Upper lobe of left lung (tissue), 6 donors: ENCODE measurements at regions not wholly inside any gene's neighbourhood (a gene's known extent, or its start where the extent isn't known, plus 50 kb on each side); places are given as distances from the start of the nearest gene placed in this dataset.

Experiments
- ATAC-seq, 2 donors: fragments of 200-7000 bp; cut with Tn5 transposase; one replicate each; pipeline ENCODE4 v1.9.1; 2022; ENCODE audit warnings: mild to moderate bottlenecking in 2 of 2, moderate library complexity in 2 of 2; ENCODE audit not compliant: low FRiP score in 2 of 2
- DNase-seq, 2 donors: peaks; one replicate each; pipeline ENCODE4 v3.0.0-alpha.2; 2019 to 2020
- H3K27ac ChIP-seq, 4 donors: fragments of 200-600 bp; sonication (generic); one replicate each; pipeline ENCODE4 v1.5.1; 2016 to 2019
- H3K27me3 ChIP-seq, 4 donors: fragments of 200-600 bp; sonication (generic); one replicate each; pipeline ENCODE4 v1.5.1; 2017 to 2019
- H3K36me3 ChIP-seq, 4 donors: fragments of 200-600 bp; sonication (generic); one replicate each; pipeline ENCODE4 v1.5.1; 2016 to 2019
- H3K4me1 ChIP-seq, 4 donors: fragments of 200-600 bp; sonication (generic); one replicate each; pipeline ENCODE4 v1.5.1; 2018 to 2019
- H3K4me3 ChIP-seq, 4 donors: fragments of 200-600 bp; sonication (generic); one replicate each; pipeline ENCODE4 v1.5.1; 2017 to 2019; ENCODE audit warnings: mild to moderate bottlenecking in 2 of 4, moderate library complexity in 1 of 4
- H3K9me3 ChIP-seq, 4 donors: fragments of 200-600 bp; sonication (generic); one replicate each; pipeline ENCODE4 v1.5.1; 2018 to 2019
- EP300 ChIP-seq, 4 donors: sonication (generic); formaldehyde crosslinking; IDR thresholded peaks; one replicate each; pipeline ENCODE4 v1.5.1; 2017; ENCODE audit warnings: antibody characterized with exemption in 4 of 4, control low read depth in 2 of 4
- POLR2A ChIP-seq, 4 donors: fragments of 450-650 bp; IDR thresholded peaks; one replicate each; pipeline ENCODE4 v1.5.1; 2016 to 2017; ENCODE audit warnings: antibody characterized with exemption in 4 of 4, mild to moderate bottlenecking in 2 of 4
- POLR2AphosphoS5 ChIP-seq, 2 donors: sonication (generic); formaldehyde crosslinking; IDR thresholded peaks; one replicate each; pipeline ENCODE4 v1.5.1; 2017; ENCODE audit warnings: antibody characterized with exemption in 2 of 2
- WGBS, 2 donors: methylation state at CpG; one replicate each; pipeline ENCODE4 v1.1.5; 2017 to 2018; 5-methylcytosine and 5-hydroxymethylcytosine counted together
- TF ChIP-seq, protein P1 (sequence below), 6 experiments: fragments of 450-650 bp in 4 of 6; fragments of 200-600 bp in 2 of 6; sonication (generic) in 2 of 6; IDR thresholded peaks; one replicate each; pipeline ENCODE4 v1.5.1; 2016 to 2019; ENCODE audit warnings: antibody characterized with exemption in 6 of 6
- donor health status: DM: no; HTN: no; CAD: no; lungs with moderate emphysema.
- donor health status: DM: no; HTN: yes; CAD: no; lungs with severe emphysema.

DNA sequence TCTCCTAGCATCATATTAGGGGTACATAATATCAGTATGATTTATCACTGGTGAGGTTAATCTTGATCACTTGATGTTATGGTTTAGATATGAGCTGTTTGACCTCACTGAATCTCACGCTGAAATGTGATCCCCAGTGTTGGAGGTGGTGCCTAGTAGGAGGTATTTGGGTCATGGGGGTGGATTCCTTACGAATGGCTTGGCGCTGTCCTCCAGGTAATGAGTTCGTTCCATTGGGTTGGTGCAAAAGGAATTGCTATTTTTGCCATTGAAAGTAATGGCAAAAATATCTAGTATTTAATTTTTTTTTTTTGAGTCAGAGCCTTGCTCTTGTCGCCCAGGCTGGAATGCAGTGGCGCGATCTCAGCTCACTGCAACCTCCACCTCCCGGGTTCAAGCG is 326.3 kb downstream of the AASDHPPT start:
- ATAC-seq = no peak
- H3K27ac ChIP-seq = no peak overlapping the region
- H3K27me3 ChIP-seq = no peaks in the 10 kb centered on the region
- H3K4me3 ChIP-seq = no peak overlapping the region
- WGBS, 2 donors = 86 to 93% methylated on average over 9 of the region's 9 CpGs
- H3K4me1 ChIP-seq = no peaks in the 10 kb centered on the region
- no peak for TF ChIP-seq POLR2AphosphoS5 (IDR thresholded peaks at IDR 0.05)
- TF ChIP-seq EP300 (IDR thresholded peaks at IDR 0.05) = no peak
- TF ChIP-seq POLR2A (IDR thresholded peaks at IDR 0.05) = no peak
- TF ChIP-seq, protein P1, sequence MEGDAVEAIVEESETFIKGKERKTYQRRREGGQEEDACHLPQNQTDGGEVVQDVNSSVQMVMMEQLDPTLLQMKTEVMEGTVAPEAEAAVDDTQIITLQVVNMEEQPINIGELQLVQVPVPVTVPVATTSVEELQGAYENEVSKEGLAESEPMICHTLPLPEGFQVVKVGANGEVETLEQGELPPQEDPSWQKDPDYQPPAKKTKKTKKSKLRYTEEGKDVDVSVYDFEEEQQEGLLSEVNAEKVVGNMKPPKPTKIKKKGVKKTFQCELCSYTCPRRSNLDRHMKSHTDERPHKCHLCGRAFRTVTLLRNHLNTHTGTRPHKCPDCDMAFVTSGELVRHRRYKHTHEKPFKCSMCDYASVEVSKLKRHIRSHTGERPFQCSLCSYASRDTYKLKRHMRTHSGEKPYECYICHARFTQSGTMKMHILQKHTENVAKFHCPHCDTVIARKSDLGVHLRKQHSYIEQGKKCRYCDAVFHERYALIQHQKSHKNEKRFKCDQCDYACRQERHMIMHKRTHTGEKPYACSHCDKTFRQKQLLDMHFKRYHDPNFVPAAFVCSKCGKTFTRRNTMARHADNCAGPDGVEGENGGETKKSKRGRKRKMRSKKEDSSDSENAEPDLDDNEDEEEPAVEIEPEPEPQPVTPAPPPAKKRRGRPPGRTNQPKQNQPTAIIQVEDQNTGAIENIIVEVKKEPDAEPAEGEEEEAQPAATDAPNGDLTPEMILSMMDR (IDR thresholded peaks at IDR 0.05) = no peak
- DNase-seq = no peak
- H3K9me3 ChIP-seq = no peaks in the 10 kb centered on the region
- H3K36me3 ChIP-seq = no peaks in the 10 kb centered on the region

DNA sequence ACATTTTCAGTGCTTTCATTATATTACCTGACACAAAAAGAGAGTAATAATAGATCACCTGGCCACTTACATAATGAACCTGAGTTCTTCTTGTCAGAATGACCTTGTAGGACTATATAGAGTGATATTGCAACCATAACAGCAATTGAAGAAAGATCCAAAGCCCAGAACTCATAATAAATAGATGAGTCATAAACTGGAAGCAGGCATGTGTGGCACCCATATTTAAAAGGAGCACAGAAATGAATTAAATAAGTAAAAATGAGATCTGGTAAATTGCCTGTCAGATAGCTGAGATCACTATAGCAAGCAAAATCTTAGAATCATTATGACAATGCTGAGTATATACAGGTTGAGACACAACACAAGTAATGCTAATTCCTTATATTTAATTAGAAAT is 331.8 kb downstream of the AASDHPPT start:
- Histone ChIP-seq H3K4me1 (no peaks in the 10 kb centered on the region), H3K4me3 (no peak overlapping the region), H3K36me3 (no peaks in the 10 kb centered on the region), H3K9me3 (no peaks in the 10 kb centered on the region), H3K27ac (no peak overlapping the region), H3K27me3 (no peaks in the 10 kb centered on the region)
- ATAC-seq (no peak), DNase-seq (no peak)
- no peak for TF ChIP-seq POLR2A (IDR thresholded peaks at IDR 0.05)
- TF ChIP-seq POLR2AphosphoS5 (IDR thresholded peaks at IDR 0.05) = no peak

DNA sequence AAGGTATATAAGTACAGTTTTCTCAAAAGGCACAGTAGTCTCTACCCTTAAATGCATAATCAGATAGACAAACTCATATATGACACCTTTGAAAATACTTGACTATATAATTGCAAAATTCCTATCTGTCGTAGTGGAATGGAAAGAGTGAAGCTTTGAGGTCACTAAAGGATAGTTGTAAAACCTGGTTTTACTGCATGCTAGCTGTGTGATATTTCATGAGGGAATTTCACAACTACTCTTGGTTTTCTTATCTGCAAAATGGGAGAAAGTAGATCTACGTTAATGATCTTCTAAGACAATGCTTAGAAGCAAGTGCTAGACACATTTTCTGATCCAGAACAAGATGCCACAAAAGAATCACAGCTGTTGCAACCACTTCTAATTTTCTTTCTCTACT is 332.2 kb downstream of the AASDHPPT start:
- 69 to 82% methylated on average over 2 of the region's 2 CpGs for WGBS, 2 donors
- Histone ChIP-seq H3K4me3 (no peak overlapping the region), H3K36me3 (no peaks in the 10 kb centered on the region), H3K27me3 (no peaks in the 10 kb centered on the region), H3K9me3 (no peaks in the 10 kb centered on the region), H3K27ac (no peak overlapping the region), H3K4me1 (no peaks in the 10 kb centered on the region)
- no peak for TF ChIP-seq EP300 (IDR thresholded peaks at IDR 0.05)
- TF ChIP-seq POLR2AphosphoS5 (IDR thresholded peaks at IDR 0.05) = no peak
- DNase-seq = no peak
- ATAC-seq = no peak

DNA sequence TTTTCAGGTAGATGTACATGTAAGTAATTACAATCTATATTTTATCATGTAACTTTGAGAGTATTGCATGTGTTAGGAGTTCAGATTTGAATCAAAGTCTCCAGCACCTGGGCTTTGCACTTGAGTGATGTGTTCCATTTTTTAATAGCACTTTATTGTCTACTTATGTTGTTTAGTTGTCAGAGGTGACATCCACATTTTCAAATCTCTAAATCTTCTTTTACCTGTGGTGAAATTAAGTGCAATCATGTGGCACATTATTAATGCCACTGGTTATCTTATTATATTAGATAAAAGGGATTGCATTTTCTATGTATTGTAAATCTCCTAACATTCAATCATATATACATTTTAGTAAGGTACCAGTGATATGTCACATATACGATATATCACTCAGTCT is 333.4 kb downstream of the AASDHPPT start:
- TF ChIP-seq POLR2A (IDR thresholded peaks at IDR 0.05) (no peak), POLR2AphosphoS5 (IDR thresholded peaks at IDR 0.05) (no peak), EP300 (IDR thresholded peaks at IDR 0.05) (no peak)
- TF ChIP-seq, protein P1 (IDR thresholded peaks at IDR 0.05) = no peak
- Histone ChIP-seq H3K27ac (no peak overlapping the region), H3K4me3 (no peak overlapping the region), H3K36me3 (no peaks in the 10 kb centered on the region), H3K4me1 (no peaks in the 10 kb centered on the region), H3K27me3 (no peaks in the 10 kb centered on the region), H3K9me3 (no peaks in the 10 kb centered on the region)
- DNase-seq = no peak
- no peak for ATAC-seq
- WGBS, 2 donors = 92 to 95% methylated on average over 1 of the region's 1 CpG

DNA sequence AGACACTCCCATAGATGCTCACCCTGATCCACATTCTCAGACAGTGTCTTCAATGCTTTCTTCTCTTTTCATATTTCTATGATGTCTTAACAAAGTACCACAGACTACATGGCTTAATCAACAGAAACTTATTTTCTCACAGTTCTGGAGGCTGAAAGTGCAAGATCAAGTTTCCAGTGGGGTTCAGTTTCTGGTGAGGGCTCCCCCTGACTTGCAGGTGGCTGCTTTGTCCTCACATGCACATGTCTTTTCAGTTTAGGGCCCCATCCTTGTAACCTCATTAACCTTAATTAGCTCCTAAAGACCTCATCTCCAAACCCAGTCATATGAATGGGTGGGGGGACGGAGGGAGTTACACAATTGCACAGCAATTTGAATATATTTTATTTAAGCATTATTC is 335.8 kb downstream of the AASDHPPT start:
- H3K4me1 ChIP-seq = no peaks in the 10 kb centered on the region
- H3K4me3 ChIP-seq = no peak overlapping the region
- no peak for DNase-seq
- no peaks in the 10 kb centered on the region for H3K27me3 ChIP-seq
- H3K27ac ChIP-seq = no peak overlapping the region
- no peaks in the 10 kb centered on the region for H3K36me3 ChIP-seq
- no peaks in the 10 kb centered on the region for H3K9me3 ChIP-seq
- no peak for ATAC-seq
- 76 to 78% methylated on average over 1 of the region's 1 CpG for WGBS, 2 donors
- TF ChIP-seq EP300 (IDR thresholded peaks at IDR 0.05) = no peak

DNA sequence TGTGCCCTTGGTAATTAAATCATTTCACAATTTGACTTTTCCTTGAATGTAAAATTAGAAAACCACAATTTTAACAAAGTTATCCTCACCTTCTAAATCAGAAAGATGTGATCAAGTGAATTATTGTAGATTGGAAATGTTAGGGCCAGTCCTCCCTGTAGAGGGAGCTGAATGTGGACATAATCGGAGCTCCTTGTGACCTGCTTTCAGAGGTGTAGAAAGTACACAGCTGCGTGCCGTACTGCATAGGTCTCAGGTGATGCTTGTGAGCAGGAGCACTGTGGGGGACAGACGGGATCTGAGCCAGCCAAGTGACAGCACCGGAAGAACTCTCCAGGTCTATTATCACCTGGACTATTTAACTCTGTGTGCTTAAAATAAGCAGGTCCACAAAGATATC is 338.0 kb downstream of the AASDHPPT start:
- no peak for DNase-seq
- Histone ChIP-seq H3K27me3 (no peaks in the 10 kb centered on the region), H3K4me1 (no peaks in the 10 kb centered on the region), H3K4me3 (no peak overlapping the region), H3K27ac (no peak overlapping the region), H3K9me3 (no peaks in the 10 kb centered on the region), H3K36me3 (no peaks in the 10 kb centered on the region)
- TF ChIP-seq, protein P1 (IDR thresholded peaks at IDR 0.05) = no peak
- no peak for TF ChIP-seq EP300 (IDR thresholded peaks at IDR 0.05)
- no peak for TF ChIP-seq POLR2AphosphoS5 (IDR thresholded peaks at IDR 0.05)
- no peak for TF ChIP-seq POLR2A (IDR thresholded peaks at IDR 0.05)
- no peak for ATAC-seq
- 60 to 77% methylated on average over 5 of the region's 5 CpGs for WGBS, 2 donors
